Neural cell (in vitro differentiated cells): ENCODE measurements at regions not wholly inside any gene's neighbourhood (a gene's known extent, or its start where the extent isn't known, plus 50 kb on each side); places are given as distances from the start of the nearest gene placed in this dataset.

Source experiments
- CTCF ChIP-seq: fragments of 450-650 bp; IDR thresholded peaks from 2 replicates; pipeline ENCODE4 v1.5.1; 2014; ENCODE audit warnings: antibody characterized with exemption, mild to moderate bottlenecking, moderate library complexity; ENCODE audit not compliant: poor library complexity, severe bottlenecking
- EP300 ChIP-seq: fragments of 450-650 bp; conservative IDR thresholded peaks from 2 replicates; pipeline ENCODE4 v1.6.1; 2014; ENCODE audit warnings: antibody characterized with exemption, mild to moderate bottlenecking, moderate library complexity; ENCODE audit not compliant: poor library complexity, severe bottlenecking
- EZH2 ChIP-seq: fragments of 200-600, 300-800 bp; shearing (Covaris generic), sonication (generic); IDR thresholded peaks from 2 replicates; pipeline ENCODE4 v1.6.1; 2014; ENCODE audit warnings: antibody characterized with exemption, low read length, borderline replicate concordance, mild to moderate bottlenecking; ENCODE audit not compliant: insufficient read depth, poor library complexity, severe bottlenecking
- POLR2AphosphoS5 ChIP-seq: IDR thresholded peaks from 2 replicates; pipeline ENCODE4 v1.6.1; 2012
- RAD21 ChIP-seq: fragments of 450-650 bp; conservative IDR thresholded peaks from 2 replicates; pipeline ENCODE4 v1.6.1; 2014; ENCODE audit warnings: antibody characterized with exemption, mild to moderate bottlenecking, moderate library complexity

DNA sequence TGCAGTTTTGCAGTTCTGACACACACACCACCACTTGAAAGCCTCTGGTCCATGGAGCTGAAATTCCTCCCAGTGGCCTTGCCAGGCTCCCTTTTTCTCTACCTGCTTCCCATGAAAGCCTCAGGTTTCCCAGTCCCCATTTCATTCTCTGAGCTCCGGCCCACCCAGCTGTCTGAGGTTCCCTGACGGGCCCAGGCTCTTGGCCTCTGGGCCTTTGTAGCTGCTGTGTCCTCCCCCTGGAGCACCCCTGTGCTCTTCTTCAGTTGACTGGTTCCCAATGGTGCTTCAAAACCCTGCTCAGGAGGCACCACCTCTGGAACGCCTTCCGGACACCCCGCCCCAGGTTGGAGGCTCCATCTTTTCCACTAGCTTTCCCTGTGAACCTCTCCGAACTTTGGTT, 155.9 kb upstream of the SHB start:
- TF ChIP-seq CTCF (no peak), POLR2AphosphoS5 (no peak), EP300 (no peak), RAD21 (no peak), EZH2 (no peak)
